HepG2 (cell line): ENCODE measurements at regions not wholly inside any gene's neighbourhood (a gene's known extent, or its start where the extent isn't known, plus 50 kb on each side); places are given as distances from the start of the nearest gene placed in this dataset.

Source experiments
- ATAC-seq: fragments of 200-7000 bp; cut with Tn5 transposase; 3 replicates; pipeline ENCODE4 v1.9.1; 2020; ENCODE audit warnings: mild to moderate bottlenecking, moderate library complexity
- BruUV-seq: library from RNA; stranded (reverse); fragments of 400-500 nt; replicated peaks from 2 replicates; lab custom pipeline; 2021; lab: Mats Ljungman, UMichigan
- CTCF ChIA-PET: fragments of 300-600 bp; formaldehyde crosslinking; extraction: SDS; loops from one replicate; lab custom pipeline; 2021; ENCODE audit warnings: low total read pairs, inconsistent platforms, low intra/inter-chr PET ratio; lab: Yijun Ruan, JAX
- POLR2A ChIA-PET: fragments of 350-600 bp; sonication (Branson Sonifier 250); formaldehyde crosslinking; loops from one replicate; lab custom pipeline; 2020; ENCODE audit warnings: antibody characterized with exemption, inconsistent platforms; lab: Yijun Ruan, JAX
- DNase-seq: peaks from one replicate; pipeline ENCODE4 v3.0.0-alpha.2; 2015; ENCODE audit warnings: low spot score
- FAIRE-seq: peaks from 3 replicates; lab custom pipeline; 2011; peaks lifted over from hg19 to GRCh38; lab: Jason Lieb, UNC
- H2AFZ ChIP-seq: one replicate; pipeline ENCODE4 v1.6.1; 2011; ENCODE audit warnings: low read length, inconsistent platforms
- H3K27ac ChIP-seq: fragments of 300-600 bp; 3 replicates; pipeline ENCODE4 v1.8.0; 2011; ENCODE audit warnings: mixed run types, mild to moderate bottlenecking, mixed read lengths, low read length, inconsistent platforms; ENCODE audit not compliant: insufficient read depth; ENCODE audit errors: extremely low read length
- H3K27me3 ChIP-seq, 2 experiments: fragments of 200-600 bp in 1 of 2; 2 replicates in 1 of 2; 3 replicates in 1 of 2; pipeline versions ENCODE4 v1.6.0 to v1.8.0; 2011; ENCODE audit warnings: low read length in 2 of 2, mild to moderate bottlenecking in 2 of 2, moderate library complexity in 2 of 2, inconsistent platforms in 1 of 2; ENCODE audit not compliant: insufficient read depth in 2 of 2, control insufficient read depth in 1 of 2
- H3K36me3 ChIP-seq, 2 experiments: fragments of 200-600 bp in 1 of 2; replicated peaks in 1 of 2; 2 replicates in 1 of 2; 3 replicates in 1 of 2; pipeline versions ENCODE4 v1.5.1 to v1.8.0; 2011; ENCODE audit warnings: low read length in 2 of 2, inconsistent platforms in 1 of 2; ENCODE audit not compliant: insufficient read depth in 2 of 2, control insufficient read depth in 1 of 2
- H3K4me1 ChIP-seq: 2 replicates; pipeline ENCODE4 v1.5.1; 2012; ENCODE audit warnings: low read length, inconsistent platforms; ENCODE audit not compliant: insufficient read depth
- H3K4me2 ChIP-seq: 2 replicates; pipeline ENCODE4 v1.6.0; 2011; ENCODE audit warnings: low read depth, low read length, inconsistent platforms
- H3K4me3 ChIP-seq, 3 experiments: fragments of 200-600 bp in 1 of 3; sonication (generic), shearing (Covaris generic) in 1 of 3; replicated peaks in 1 of 3; 2 replicates each; pipeline ENCODE4 v1.5.1; 2011 to 2016; ENCODE audit warnings: low read length in 3 of 3, inconsistent platforms in 2 of 3, low read depth in 2 of 3, mild to moderate bottlenecking in 2 of 3, control low read depth in 1 of 3, mixed read lengths in 1 of 3; ENCODE audit not compliant: insufficient read depth in 1 of 3
- H3K79me2 ChIP-seq: one replicate; pipeline ENCODE4 v1.6.1; 2011; ENCODE audit warnings: low read length, inconsistent platforms; ENCODE audit not compliant: insufficient read depth
- H3K9ac ChIP-seq: 2 replicates; pipeline ENCODE4 v1.6.0; 2011; ENCODE audit warnings: mild to moderate bottlenecking, low read depth, low read length, inconsistent platforms; ENCODE audit not compliant: insufficient read depth
- H3K9me3 ChIP-seq: 2 replicates; pipeline ENCODE4 v1.5.1; 2012; ENCODE audit warnings: mild to moderate bottlenecking, low read length
- H4K20me1 ChIP-seq: 2 replicates; pipeline ENCODE4 v1.6.0; 2011; ENCODE audit warnings: inconsistent platforms, mild to moderate bottlenecking, low read length, moderate library complexity; ENCODE audit not compliant: insufficient read depth
- AGO1 ChIP-seq: fragments of 200-400 bp; formaldehyde crosslinking; IDR thresholded peaks from 2 replicates; pipeline ENCODE4 v1.6.1; 2017; ENCODE audit warnings: mild to moderate bottlenecking, low read depth, low read length, moderate library complexity; ENCODE audit not compliant: poor library complexity, severe bottlenecking
- AHR ChIP-seq: IDR thresholded peaks from 2 replicates; pipeline ENCODE4 v1.6.1; 2018; ENCODE audit warnings: missing genetic modification reagents, missing compliant biosample characterization
- MAFG ChIP-seq: sonication (generic); formaldehyde crosslinking; IDR thresholded peaks from 2 replicates; pipeline ENCODE4 v1.5.1; 2020; ENCODE audit warnings: mild to moderate bottlenecking, missing genetic modification reagents
- NFYB ChIP-seq: sonication (generic); formaldehyde crosslinking; IDR thresholded peaks from 2 replicates; pipeline ENCODE4 v1.4.0; 2020; ENCODE audit warnings: missing genetic modification reagents
- SKI ChIP-seq: fragments of 450-650 bp; IDR thresholded peaks from one replicate; pipeline ENCODE4 v1.6.1; 2018; ENCODE audit warnings: mild to moderate bottlenecking; ENCODE audit not compliant: partially characterized antibody
- ZFP90 ChIP-seq: sonication (generic); formaldehyde crosslinking; IDR thresholded peaks from 2 replicates; pipeline ENCODE4 v1.8.0; 2022; ENCODE audit warnings: missing genetic modification reagents, mild to moderate bottlenecking, inconsistent platforms, borderline replicate concordance
- ZFYVE20 ChIP-seq: sonication (generic); formaldehyde crosslinking; IDR thresholded peaks from 2 replicates; pipeline ENCODE4 v1.8.0; 2023; ENCODE audit warnings: low read depth, mild to moderate bottlenecking, moderate library complexity, missing genetic modification reagents, borderline replicate concordance
- ZNF230 ChIP-seq: sonication (generic); formaldehyde crosslinking; IDR thresholded peaks from 2 replicates; pipeline ENCODE4 v1.4.0; 2020; ENCODE audit warnings: mild to moderate bottlenecking, missing genetic modification reagents
- ZNF530 ChIP-seq: sonication (generic); formaldehyde crosslinking; IDR thresholded peaks from 2 replicates; pipeline ENCODE4 v1.5.0; 2020; ENCODE audit warnings: low read depth, mild to moderate bottlenecking, missing genetic modification reagents
- ZNF562 ChIP-seq: sonication (generic); formaldehyde crosslinking; IDR thresholded peaks from 2 replicates; pipeline ENCODE4 v1.8.0; 2022; ENCODE audit warnings: missing genetic modification reagents, borderline replicate concordance
- WGBS: methylation state at CpG from one replicate; pipeline ENCODE4 v1.1.6; 2017; ENCODE audit warnings: low lambda C conversion rate; 5-methylcytosine and 5-hydroxymethylcytosine counted together
- in situ Hi-C: cut with HindIII; loops from 2 replicates; pipeline ENCODE4 v1.10.0; 2017; ENCODE audit warnings: low pct_unique_long_range_greater_than_20kb; ENCODE audit not compliant: extremely low pct_ligation_motif_present
- intact Hi-C: fragments of 100-400 bp; cut with micrococcal nuclease; formaldehyde crosslinking; loops from one replicate; pipeline ENCODE4 v1.10.0; 2022; ENCODE audit not compliant: unreplicated experiment

DNA sequence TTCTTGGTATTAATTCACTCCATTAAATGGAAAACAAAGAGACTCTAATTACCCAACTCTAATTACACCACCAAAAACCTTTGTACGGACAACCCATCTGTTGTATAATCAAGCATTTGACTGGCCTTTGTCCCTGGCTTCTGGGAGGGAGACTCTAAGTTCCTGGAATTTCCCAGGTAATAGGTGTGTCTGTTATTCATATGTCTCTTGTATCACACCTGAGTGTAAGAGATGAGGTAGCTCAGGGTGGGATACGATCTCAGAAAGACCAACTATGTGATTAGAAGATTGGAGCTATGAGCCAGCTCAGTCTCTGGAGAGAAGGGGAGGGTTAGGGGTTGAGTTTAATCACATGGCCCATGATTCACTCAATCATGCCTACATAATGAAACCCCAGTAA lies 94.7 kb upstream of the PLXNC1 start:
- BruUV-seq, result no TSS peak
- peaks cover 32% of the 10 kb centered on the region for H3K4me1 ChIP-seq
- no peak for TF ChIP-seq AHR (CRISPR knock-in tag)
- no peak for TF ChIP-seq AGO1
- no peak for TF ChIP-seq MAFG (CRISPR knock-in tag)
- TF ChIP-seq ZNF562, result no peak
- TF ChIP-seq, all 625 proteins: peak for 0
- Histone ChIP-seq H3K4me2 (no peak overlapping the region), H2AFZ (no peak overlapping the region), H3K4me3 (no peak overlapping the region), H3K9me3 (no peaks in the 10 kb centered on the region), H4K20me1 (no peaks in the 10 kb centered on the region), H3K9ac (no peak overlapping the region), H3K36me3 (no peaks in the 10 kb centered on the region), H3K27ac (no peak overlapping the region), H3K27me3 (no peaks in the 10 kb centered on the region; a peak in 1 of 5 replicates), H3K79me2 (no peaks in the 10 kb centered on the region)
- ATAC-seq, result no peak
- WGBS, result 83% methylated on average over 2 of the region's 2 CpGs
- intact Hi-C loops (no loop called here), in situ Hi-C loops (no loop called here)
- no peak for DNase-seq
- FAIRE-seq, result no peak
- POLR2A ChIA-PET, result no interaction called here
- CTCF ChIA-PET, result no interaction called here

- no peak for TF ChIP-seq ZFP90
- TF ChIP-seq SKI, result no peak
- no peak for TF ChIP-seq ZNF530 (CRISPR knock-in tag)
- no peak for TF ChIP-seq ZFYVE20 (CRISPR knock-in tag)
- TF ChIP-seq ZNF230, result no peak
- TF ChIP-seq NFYB (CRISPR knock-in tag), result no peak
- H3K9ac ChIP-seq, result no peak overlapping the region
- DNase-seq (no peak), FAIRE-seq (no peak), ATAC-seq (no peak)
- H3K4me3 ChIP-seq, result no peak overlapping the region
- no peaks in the 10 kb centered on the region; a peak in 1 of 5 replicates for H3K27me3 ChIP-seq
- in situ Hi-C loops (no loop called here), intact Hi-C loops (no loop called here)
- 90% methylated on average over 3 of the region's 3 CpGs for WGBS
- H3K79me2 ChIP-seq, result no peaks in the 10 kb centered on the region
- H4K20me1 ChIP-seq, result no peaks in the 10 kb centered on the region
- no TSS peak for BruUV-seq
- H3K36me3 ChIP-seq, result no peaks in the 10 kb centered on the region
- H3K4me2 ChIP-seq, result no peak overlapping the region
- CTCF ChIA-PET, result no interaction called here
- POLR2A ChIA-PET, result no interaction called here
- no peak overlapping the region for H3K27ac ChIP-seq
- H3K4me1 ChIP-seq, result peaks cover 51% of the 10 kb centered on the region
- no peaks in the 10 kb centered on the region for H3K9me3 ChIP-seq
- no peak overlapping the region for H2AFZ ChIP-seq
Observed at GRCh38 chr12:94055528-94055927, 92.8 kb upstream of the PLXNC1 start.
